Mammary epithelial cell (primary cell): ENCODE measurements at regions not wholly inside any gene's neighbourhood (a gene's known extent, or its start where the extent isn't known, plus 50 kb on each side); places are given as distances from the start of the nearest gene placed in this dataset.
"Not testable (repeated sequence)": the region's sequence is repeated elsewhere in the genome, so short reads cannot be mapped to it uniquely, and the experiment has no call there.

Experiments used
- EZH2 ChIP-seq: IDR thresholded peaks from 2 replicates; pipeline ENCODE4 v1.6.1; 2012; ENCODE audit warnings: low read length, inconsistent platforms, borderline replicate concordance
- TF ChIP-seq, protein P1 (sequence below), 2 donors: IDR thresholded peaks in 1 of 2; conservative IDR thresholded peaks in 1 of 2; 2 replicates each; pipeline ENCODE4 v1.5.1; 2011 to 2012; ENCODE audit warnings: inconsistent platforms in 2 of 2, low read length in 2 of 2, mild to moderate bottlenecking in 2 of 2, control low read depth in 1 of 2, low read depth in 1 of 2; ENCODE audit not compliant: insufficient read depth in 1 of 2; ENCODE audit errors: extremely low read depth in 1 of 2

DNA sequence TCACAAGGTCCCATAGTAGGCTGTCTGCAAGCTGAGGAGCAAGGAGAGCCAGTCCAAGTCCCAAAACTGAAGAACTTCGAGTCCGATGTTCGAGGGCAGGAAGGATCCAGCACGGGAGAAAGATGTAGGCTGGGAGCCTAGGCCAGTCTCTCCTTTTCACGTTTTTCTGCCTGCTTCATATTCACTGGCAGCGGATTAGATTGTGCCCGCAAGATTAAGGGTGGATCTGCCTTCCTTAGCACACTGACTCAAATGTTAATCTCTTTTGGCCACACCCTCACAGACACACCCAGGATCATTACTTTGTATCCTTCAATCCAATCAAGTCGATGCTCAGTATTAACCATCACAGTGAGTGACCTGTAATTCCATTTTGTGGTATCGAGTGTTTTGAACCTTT is 592.2 kb upstream of the HTR2C start:
- TF ChIP-seq, protein P1, sequence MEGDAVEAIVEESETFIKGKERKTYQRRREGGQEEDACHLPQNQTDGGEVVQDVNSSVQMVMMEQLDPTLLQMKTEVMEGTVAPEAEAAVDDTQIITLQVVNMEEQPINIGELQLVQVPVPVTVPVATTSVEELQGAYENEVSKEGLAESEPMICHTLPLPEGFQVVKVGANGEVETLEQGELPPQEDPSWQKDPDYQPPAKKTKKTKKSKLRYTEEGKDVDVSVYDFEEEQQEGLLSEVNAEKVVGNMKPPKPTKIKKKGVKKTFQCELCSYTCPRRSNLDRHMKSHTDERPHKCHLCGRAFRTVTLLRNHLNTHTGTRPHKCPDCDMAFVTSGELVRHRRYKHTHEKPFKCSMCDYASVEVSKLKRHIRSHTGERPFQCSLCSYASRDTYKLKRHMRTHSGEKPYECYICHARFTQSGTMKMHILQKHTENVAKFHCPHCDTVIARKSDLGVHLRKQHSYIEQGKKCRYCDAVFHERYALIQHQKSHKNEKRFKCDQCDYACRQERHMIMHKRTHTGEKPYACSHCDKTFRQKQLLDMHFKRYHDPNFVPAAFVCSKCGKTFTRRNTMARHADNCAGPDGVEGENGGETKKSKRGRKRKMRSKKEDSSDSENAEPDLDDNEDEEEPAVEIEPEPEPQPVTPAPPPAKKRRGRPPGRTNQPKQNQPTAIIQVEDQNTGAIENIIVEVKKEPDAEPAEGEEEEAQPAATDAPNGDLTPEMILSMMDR (conservative IDR thresholded peaks at IDR 0.05 in 1 of 2, IDR thresholded peaks at IDR 0.05 in 1 of 2; ENCODE audit: extremely low read depth in 1 of 2, insufficient read depth in 1 of 2, low read depth in 1 of 2, low read length in 2 of 2) = not testable (repeated sequence)
- TF ChIP-seq EZH2 = not testable (repeated sequence)
